Astrocyte of the cerebellum (primary cell): ENCODE measurements at regions not wholly inside any gene's neighbourhood (a gene's known extent, or its start where the extent isn't known, plus 50 kb on each side); places are given as distances from the start of the nearest gene placed in this dataset.

ENCODE experiments used
- DNase-seq: peaks from one replicate; pipeline ENCODE4 v3.0.0-alpha.2; 2011; ENCODE audit warnings: low read depth
- H3K4me3 ChIP-seq: 2 replicates; pipeline ENCODE4 v1.5.1; 2011; ENCODE audit warnings: mild to moderate bottlenecking, low read depth, low read length, moderate library complexity
- in situ Hi-C: cut with HindIII; loops from 2 replicates; pipeline ENCODE4 v1.10.0; 2017; ENCODE audit warnings: low sequenced_read_pairs
- TF ChIP-seq, protein P1 (sequence below): IDR thresholded peaks from 2 replicates; pipeline ENCODE4 v1.5.1; 2012; ENCODE audit warnings: low read length, low read depth, moderate library complexity, mild to moderate bottlenecking; ENCODE audit errors: missing control alignments

- DNase-seq = no peak
- in situ Hi-C loops = no loop called here
- no peak overlapping the region for H3K4me3 ChIP-seq
- TF ChIP-seq, protein P1, sequence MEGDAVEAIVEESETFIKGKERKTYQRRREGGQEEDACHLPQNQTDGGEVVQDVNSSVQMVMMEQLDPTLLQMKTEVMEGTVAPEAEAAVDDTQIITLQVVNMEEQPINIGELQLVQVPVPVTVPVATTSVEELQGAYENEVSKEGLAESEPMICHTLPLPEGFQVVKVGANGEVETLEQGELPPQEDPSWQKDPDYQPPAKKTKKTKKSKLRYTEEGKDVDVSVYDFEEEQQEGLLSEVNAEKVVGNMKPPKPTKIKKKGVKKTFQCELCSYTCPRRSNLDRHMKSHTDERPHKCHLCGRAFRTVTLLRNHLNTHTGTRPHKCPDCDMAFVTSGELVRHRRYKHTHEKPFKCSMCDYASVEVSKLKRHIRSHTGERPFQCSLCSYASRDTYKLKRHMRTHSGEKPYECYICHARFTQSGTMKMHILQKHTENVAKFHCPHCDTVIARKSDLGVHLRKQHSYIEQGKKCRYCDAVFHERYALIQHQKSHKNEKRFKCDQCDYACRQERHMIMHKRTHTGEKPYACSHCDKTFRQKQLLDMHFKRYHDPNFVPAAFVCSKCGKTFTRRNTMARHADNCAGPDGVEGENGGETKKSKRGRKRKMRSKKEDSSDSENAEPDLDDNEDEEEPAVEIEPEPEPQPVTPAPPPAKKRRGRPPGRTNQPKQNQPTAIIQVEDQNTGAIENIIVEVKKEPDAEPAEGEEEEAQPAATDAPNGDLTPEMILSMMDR = no peak
Observed at GRCh38 chr18:24934258-24934932, 417.6 kb downstream of the ZNF521 start.

DNA sequence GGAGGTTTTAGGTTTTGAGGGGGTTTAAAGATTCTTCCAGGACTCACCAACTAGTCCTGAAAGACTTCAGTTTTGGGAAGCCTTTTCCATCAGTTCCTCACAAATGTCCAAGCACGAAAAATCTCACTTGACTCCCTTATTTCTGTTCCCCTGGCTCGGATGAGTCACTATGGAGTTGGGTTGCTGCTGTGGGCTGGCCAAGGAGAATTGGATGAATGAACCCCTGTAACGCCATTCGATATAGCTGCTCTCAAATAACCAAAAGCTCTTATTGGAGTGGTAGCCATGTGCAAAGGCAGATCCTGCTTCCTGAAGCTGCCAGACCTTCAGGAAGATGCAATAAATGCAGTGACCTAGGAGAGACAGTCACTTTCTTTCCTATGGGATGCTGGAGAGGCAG, 417.0 kb downstream of the ZNF521 start:
- in situ Hi-C loops = no loop called here
- TF ChIP-seq, protein P1 = no peak
- DNase-seq = no peak
- H3K4me3 ChIP-seq = no peak overlapping the region

- H3K4me3 ChIP-seq = no peak overlapping the region
- TF ChIP-seq, protein P1 = no peak
- no peak for DNase-seq
- in situ Hi-C loops = no loop called here
Observed at GRCh38 chr18:24935896-24936295, 416.1 kb downstream of the ZNF521 start.

DNA sequence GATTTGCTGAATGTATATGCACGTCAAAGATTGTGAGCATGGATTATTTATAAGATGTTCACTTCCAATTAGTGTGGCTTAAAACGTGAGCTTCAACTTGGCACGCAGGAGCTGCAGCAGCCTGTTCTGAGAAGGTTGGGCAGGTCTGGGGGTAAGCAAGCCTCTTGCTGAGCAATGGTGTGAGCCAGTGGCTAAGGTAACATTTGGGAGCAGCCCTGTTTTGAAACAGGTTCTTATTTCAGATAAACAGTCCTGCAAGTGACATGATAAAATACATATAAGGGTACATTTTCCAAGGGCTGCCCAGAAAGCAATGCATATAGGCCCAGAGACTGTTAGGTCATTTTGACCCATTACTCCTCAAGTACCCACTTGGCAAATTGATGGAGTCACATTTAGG, 415.3 kb downstream of the ZNF521 start:
- TF ChIP-seq, protein P1 = no peak
- in situ Hi-C loops = no loop called here
- H3K4me3 ChIP-seq = no peak overlapping the region
- no peak for DNase-seq

DNA sequence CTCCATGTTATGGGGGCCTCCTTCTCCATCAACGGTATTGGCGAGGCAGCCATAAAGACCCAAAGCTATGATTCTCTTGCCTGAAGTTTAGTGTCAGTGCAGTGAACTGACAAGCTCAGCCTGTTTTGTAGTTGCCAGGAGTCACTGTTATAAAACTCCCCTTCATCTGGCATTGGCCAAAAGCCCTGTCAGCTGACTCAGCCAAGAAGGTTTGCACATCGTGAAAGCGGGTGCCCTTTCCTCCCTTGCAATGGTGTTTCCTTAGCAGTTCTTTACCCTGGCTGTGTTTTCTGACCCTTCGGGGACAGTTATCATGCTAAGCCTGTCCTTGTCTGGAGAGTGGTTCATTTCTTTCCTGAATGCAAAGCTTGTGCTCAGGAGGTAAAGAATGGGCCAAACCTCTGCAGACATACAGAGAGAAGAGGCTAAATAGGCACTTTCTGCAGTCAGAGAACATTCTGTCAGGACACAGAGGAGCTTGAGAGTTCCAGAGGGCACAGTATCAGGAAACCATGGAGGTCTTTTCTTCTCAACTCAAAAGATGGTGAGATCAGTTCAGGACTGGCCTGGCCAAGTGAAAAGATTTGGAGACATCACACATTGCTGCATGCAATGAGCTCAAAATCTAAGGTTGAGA, 414.2 kb downstream of the ZNF521 start:
- TF ChIP-seq, protein P1 = no peak
- H3K4me3 ChIP-seq = no peak overlapping the region
- in situ Hi-C loops = no loop called here

GRCh38 chr18:24940416-24940815, 411.6 kb downstream of the ZNF521 start:
- DNase-seq = no peak

More for the DNA sequence above, 414.2 kb downstream of the ZNF521 start:
- no peak for DNase-seq

More at GRCh38 chr18:24940416-24940815, 411.6 kb downstream of the ZNF521 start:
- no peak overlapping the region for H3K4me3 ChIP-seq
- in situ Hi-C loops = no loop called here
- TF ChIP-seq, protein P1 = no peak
